LoVo (cell line): ENCODE measurements at regions not wholly inside any gene's neighbourhood (a gene's known extent, or its start where the extent isn't known, plus 50 kb on each side); places are given as distances from the start of the nearest gene placed in this dataset.

Experiments
- DNase-seq: peaks from one replicate; pipeline ENCODE4 v3.0.0-alpha.2; 2016; ENCODE audit warnings: low spot score

GRCh38 chr6:142682985-142683384 is 262.0 kb downstream of the HIVEP2 start:
- no peak for DNase-seq

GRCh38 chr6:142683714-142684141 is 261.2 kb downstream of the HIVEP2 start:
- no peak for DNase-seq

GRCh38 chr6:142684371-142684770 is 260.6 kb downstream of the HIVEP2 start:
- no peak for DNase-seq

DNA sequence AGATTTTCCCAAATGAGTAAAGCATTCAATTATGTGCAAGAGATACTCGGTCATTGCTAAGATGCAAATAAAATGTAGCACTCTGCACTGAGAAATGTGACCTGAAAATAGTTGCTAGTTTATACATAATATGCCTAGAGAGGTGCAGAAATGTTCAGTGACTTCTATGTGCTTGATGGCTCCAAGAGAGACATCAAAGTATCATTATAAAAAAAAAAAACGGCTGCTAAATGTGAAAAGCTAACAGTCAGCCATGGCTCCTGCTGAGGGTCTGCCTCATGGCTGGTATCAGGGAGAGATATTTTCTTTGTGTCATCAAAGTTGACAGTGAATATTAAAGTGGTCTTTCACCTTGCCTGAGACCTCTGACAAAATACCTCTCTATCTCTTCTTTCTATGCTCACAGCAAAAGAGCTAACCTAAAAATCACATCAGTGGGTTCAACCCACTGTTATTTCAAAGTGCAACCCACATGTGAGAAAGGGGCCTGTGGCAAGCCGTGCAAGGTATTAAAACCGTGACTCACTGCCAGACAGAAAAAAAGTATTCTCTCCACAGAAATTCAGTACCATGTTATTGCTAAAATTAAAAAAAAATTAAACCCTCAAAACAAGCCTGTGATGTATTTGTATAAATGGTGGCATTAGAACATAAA is 259.0 kb downstream of the HIVEP2 start:
- no peak for DNase-seq

- DNase-seq, result no peak
These were observed 258.5 kb downstream of the HIVEP2 start for GRCh38 chr6:142686507-142686887.

- peak; percentile 58 for DNase-seq
These were observed 252.0 kb downstream of the HIVEP2 start for GRCh38 chr6:142692942-142693341.

DNA sequence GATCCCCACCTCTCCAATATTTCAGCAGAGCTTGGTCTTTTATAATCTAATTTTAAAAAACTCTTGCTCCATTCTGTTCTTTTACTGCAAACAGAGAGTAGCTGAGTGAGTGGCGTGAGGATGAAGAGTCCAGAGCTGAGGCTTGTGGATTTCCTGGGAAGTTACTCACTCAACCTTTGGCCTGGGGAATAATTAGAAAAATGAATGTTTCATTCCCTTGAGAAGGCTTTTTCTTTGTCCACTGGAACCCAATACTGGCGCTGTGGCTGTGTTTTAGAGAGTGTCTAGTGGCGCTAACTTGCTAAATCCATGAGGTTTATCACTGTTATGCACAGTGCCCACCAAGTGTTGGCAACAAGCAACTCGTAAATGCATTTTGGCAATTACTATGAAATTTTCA is 251.5 kb downstream of the HIVEP2 start:
- DNase-seq, result no peak

GRCh38 chr6:142694054-142694453 is 250.9 kb downstream of the HIVEP2 start:
- DNase-seq, result no peak

- DNase-seq, result no peak
These were observed 250.0 kb downstream of the HIVEP2 start for GRCh38 chr6:142695016-142695415.

DNA sequence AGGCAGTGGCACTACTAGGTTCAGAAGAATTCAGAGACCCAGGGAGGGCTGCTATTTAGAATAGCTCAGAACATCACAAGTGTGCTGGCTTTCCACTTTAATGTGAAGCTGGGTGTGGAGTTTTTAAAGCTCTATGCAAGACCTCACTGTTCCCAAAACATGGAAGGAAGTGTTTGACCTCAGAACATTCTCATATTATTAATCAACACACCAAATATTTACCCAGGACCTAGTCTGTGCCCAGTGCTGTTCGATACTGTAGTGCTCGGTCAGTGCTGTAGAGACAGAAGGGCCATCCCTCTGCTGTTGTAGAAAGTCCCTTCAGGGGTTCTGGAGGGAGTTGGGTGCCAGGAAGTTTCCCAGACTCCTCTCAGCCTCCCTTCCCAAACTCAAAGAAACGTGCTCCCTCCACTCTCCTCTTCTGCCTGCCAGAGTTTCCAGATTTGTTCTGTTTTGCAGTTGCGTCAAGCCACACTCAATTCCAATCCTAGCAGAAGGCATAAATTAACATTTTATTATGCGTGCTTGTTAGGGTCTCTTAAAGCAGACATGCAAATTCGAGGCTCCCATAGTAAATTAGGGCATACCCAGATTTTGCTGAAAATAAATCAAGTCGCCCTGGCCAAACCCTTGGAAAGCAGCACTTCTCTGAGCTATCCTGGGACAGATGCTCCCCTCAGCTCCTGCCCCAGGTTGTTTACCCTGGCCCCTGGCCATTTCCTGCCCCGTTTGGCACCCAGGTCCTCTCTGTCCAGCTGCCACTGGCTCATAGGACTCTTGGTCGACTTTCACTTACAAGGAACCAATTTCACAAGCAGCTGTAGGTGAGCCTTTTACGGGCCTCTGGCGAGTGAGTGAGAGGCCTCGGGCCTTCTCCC is 248.6 kb downstream of the HIVEP2 start:
- no peak for DNase-seq

- no peak for DNase-seq
These were observed 248.0 kb downstream of the HIVEP2 start for GRCh38 chr6:142697001-142697335.

- DNase-seq, result no peak
These were observed 247.1 kb downstream of the HIVEP2 start for GRCh38 chr6:142697922-142698321.

- no peak for DNase-seq
These were observed 246.2 kb downstream of the HIVEP2 start for GRCh38 chr6:142698751-142699150.

- DNase-seq, result no peak
These were observed 245.6 kb downstream of the HIVEP2 start for GRCh38 chr6:142699391-142699790.

GRCh38 chr6:142700032-142700431 is 244.9 kb downstream of the HIVEP2 start:
- DNase-seq, result no peak

DNA sequence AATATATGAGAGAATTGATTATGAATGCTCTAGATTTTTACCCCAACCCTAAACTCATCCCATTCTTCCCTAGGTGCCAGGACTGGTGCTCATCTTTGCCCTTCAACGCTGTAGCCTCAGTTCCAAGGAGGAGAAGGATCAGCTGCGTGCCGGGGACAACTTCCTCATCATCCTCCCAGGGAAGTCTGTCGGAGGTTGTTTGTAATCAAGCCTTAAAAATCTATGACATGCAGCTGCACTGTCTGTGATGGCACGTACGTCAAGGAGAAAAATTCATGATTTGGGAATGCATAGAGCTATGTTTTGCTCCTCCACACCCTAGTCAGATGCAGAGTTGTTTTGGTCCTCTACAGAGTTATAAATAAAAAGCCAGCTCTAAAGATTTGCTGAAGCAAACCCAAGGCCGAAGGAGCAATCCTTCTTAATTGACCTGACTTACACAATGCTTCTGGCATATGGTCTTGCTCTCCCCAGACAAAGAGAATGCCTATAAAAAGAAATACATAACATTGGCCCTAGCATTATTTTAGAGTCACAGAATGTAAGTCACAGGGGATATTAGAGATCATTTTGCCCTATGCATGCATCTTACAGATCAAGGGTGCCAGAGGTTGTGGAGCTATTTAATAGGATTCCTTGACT is 244.2 kb downstream of the HIVEP2 start:
- no peak for DNase-seq
